DOHH2 (cell line): ENCODE measurements at regions not wholly inside any gene's neighbourhood (a gene's known extent, or its start where the extent isn't known, plus 50 kb on each side); places are given as distances from the start of the nearest gene placed in this dataset.
"Not testable (repeated sequence)": the region's sequence is repeated elsewhere in the genome, so short reads cannot be mapped to it uniquely, and the experiment has no call there.

Source experiments
- H3F3A ChIP-seq: fragments of 200-600 bp; sonication (generic), shearing (Covaris generic); 2 replicates; pipeline ENCODE4 v1.6.0; 2016; ENCODE audit warnings: antibody characterized with exemption, mild to moderate bottlenecking; ENCODE audit not compliant: control insufficient read depth, insufficient read depth
- H3K27ac ChIP-seq: fragments of 200-600 bp; sonication (generic); 2 replicates; pipeline ENCODE4 v1.5.1; 2014; ENCODE audit warnings: low read depth, mild to moderate bottlenecking, low read length, moderate library complexity
- H3K27me3 ChIP-seq: fragments of 200-600 bp; sonication (generic); 2 replicates; pipeline ENCODE4 v1.6.1; 2014; ENCODE audit warnings: mild to moderate bottlenecking, low read length, mixed read lengths; ENCODE audit not compliant: control insufficient read depth
- H3K36me3 ChIP-seq: fragments of 200-600 bp; sonication (generic); 2 replicates; pipeline ENCODE4 v1.6.1; 2014; ENCODE audit warnings: mild to moderate bottlenecking, low read length, moderate library complexity, mixed read lengths; ENCODE audit not compliant: control insufficient read depth
- H3K4me1 ChIP-seq: fragments of 200-600 bp; sonication (generic); 2 replicates; pipeline ENCODE4 v1.6.1; 2014; ENCODE audit warnings: mild to moderate bottlenecking, low read length, mixed read lengths; ENCODE audit not compliant: control insufficient read depth
- H3K4me2 ChIP-seq: fragments of 200-600 bp; sonication (generic); 2 replicates; pipeline ENCODE4 v1.6.0; 2014; ENCODE audit warnings: mild to moderate bottlenecking, low read length, moderate library complexity
- H3K4me3 ChIP-seq: fragments of 200-600 bp; sonication (generic); 2 replicates; pipeline ENCODE4 v1.5.1; 2014; ENCODE audit warnings: mild to moderate bottlenecking, low read length, mixed read lengths
- H3K79me2 ChIP-seq: fragments of 200-600 bp; sonication (generic); 2 replicates; pipeline ENCODE4 v1.6.1; 2014; ENCODE audit warnings: mild to moderate bottlenecking, low read length, mixed read lengths; ENCODE audit not compliant: control insufficient read depth
- H3K9me2 ChIP-seq: fragments of 200-600 bp; sonication (generic); replicated peaks from 2 replicates; pipeline ENCODE4 v1.6.1; 2014; ENCODE audit warnings: mild to moderate bottlenecking, low read length, mixed read lengths; ENCODE audit not compliant: control insufficient read depth
- H3K9me3 ChIP-seq: fragments of 200-600 bp; sonication (generic); 2 replicates; pipeline ENCODE4 v1.6.1; 2014; ENCODE audit warnings: antibody characterized with exemption, low read length, mixed read lengths; ENCODE audit not compliant: control insufficient read depth, insufficient read depth
- H4K20me1 ChIP-seq: fragments of 200-600 bp; sonication (generic); 2 replicates; pipeline ENCODE4 v1.6.0; 2014; ENCODE audit warnings: low read depth, mild to moderate bottlenecking, antibody characterized with exemption, low read length, moderate library complexity; ENCODE audit not compliant: control insufficient read depth, insufficient read depth
- TF ChIP-seq, protein P1 (sequence below): fragments of 200-600 bp; sonication (generic); IDR thresholded peaks from one replicate; pipeline ENCODE4 v1.5.1; 2014; ENCODE audit warnings: antibody characterized with exemption, mild to moderate bottlenecking, low read depth, low read length; ENCODE audit not compliant: poor library complexity, severe bottlenecking

DNA sequence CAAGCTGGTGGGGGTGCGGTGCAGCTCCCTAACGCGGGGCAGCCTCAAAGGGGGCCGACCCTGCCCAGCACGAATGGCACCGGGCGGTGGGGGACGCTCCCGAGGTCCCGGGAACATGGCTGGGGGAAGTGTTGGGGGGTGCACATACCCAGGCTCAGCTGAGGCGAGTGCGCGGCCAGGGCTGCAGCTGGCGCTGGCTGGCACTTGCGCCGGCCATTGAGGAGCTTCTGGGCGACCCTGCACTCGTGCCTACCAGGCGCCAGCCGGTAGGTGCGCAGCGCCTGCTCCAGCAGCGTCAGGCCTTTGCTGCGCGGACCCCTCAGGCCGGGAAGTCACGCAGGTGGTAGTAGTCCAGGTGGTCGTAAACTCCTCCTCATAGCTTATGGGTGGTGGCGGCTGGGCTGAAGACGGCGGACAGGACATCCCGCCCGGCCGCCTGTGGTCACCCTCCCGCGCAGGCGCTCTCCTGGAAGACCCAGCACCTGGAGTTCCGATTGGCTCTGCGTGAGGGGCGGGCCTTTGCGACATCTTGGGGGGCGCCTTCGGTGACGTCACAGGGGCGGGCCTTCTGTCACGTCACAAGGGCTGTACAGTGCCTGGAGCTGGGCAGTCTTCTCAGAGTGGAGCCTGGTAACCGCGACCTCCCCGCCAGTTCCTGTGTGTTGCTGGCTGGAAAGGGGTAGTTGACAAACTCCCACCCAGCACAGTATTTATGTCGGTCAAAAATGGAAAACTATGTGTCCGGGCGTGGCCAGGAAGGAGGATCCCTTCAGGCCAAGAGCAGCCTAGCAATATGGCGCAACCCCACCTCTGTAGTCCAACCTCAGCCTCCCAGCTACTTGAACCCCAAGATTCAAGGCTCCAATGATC is 74.5 kb upstream of the ERV3-1 start:
- not testable (repeated sequence) for H3F3A ChIP-seq, H3K36me3 ChIP-seq, H4K20me1 ChIP-seq, H3K9me3 ChIP-seq, H3K9me2 ChIP-seq, H3K27me3 ChIP-seq, H3K4me1 ChIP-seq, H3K79me2 ChIP-seq
- Histone ChIP-seq H3K4me3 (peak overlapping the region; percentile 85), H3K4me2 (peak overlapping the region; percentile 78), H3K27ac (0 out of 2 replicates have a peak overlapping the region, but pooled peaks have one; percentile 6)
- TF ChIP-seq, protein P1, sequence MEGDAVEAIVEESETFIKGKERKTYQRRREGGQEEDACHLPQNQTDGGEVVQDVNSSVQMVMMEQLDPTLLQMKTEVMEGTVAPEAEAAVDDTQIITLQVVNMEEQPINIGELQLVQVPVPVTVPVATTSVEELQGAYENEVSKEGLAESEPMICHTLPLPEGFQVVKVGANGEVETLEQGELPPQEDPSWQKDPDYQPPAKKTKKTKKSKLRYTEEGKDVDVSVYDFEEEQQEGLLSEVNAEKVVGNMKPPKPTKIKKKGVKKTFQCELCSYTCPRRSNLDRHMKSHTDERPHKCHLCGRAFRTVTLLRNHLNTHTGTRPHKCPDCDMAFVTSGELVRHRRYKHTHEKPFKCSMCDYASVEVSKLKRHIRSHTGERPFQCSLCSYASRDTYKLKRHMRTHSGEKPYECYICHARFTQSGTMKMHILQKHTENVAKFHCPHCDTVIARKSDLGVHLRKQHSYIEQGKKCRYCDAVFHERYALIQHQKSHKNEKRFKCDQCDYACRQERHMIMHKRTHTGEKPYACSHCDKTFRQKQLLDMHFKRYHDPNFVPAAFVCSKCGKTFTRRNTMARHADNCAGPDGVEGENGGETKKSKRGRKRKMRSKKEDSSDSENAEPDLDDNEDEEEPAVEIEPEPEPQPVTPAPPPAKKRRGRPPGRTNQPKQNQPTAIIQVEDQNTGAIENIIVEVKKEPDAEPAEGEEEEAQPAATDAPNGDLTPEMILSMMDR: peak; percentile 16

DNA sequence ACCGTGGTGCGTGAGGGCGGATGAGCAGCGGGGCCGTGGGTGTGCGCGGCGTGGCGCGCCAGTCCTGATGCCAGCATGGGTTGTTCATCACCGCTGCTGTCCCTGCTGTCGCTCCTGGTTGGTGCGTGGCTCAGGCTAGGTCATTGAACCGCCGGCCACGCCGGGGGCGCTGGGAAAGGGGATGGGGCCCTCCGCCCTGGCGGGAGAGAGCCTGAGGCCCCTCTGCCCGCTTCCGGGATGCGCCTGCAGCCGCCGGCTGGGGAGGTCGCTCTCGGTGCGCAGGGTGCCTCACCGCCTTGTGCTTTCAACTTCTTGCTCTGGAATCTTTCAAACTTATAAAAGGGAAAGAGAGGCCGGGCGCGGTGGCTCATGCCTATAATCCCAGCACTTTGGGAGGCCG is 68.5 kb upstream of the ERV3-1 start:
- not testable (repeated sequence) for H3K4me2 ChIP-seq, H3K27me3 ChIP-seq, H3K27ac ChIP-seq, H3K79me2 ChIP-seq, H4K20me1 ChIP-seq, H3K9me2 ChIP-seq, H3K4me3 ChIP-seq, H3F3A ChIP-seq, H3K9me3 ChIP-seq, H3K4me1 ChIP-seq
- peaks cover 12% of the 10 kb centered on the region for H3K36me3 ChIP-seq

DNA sequence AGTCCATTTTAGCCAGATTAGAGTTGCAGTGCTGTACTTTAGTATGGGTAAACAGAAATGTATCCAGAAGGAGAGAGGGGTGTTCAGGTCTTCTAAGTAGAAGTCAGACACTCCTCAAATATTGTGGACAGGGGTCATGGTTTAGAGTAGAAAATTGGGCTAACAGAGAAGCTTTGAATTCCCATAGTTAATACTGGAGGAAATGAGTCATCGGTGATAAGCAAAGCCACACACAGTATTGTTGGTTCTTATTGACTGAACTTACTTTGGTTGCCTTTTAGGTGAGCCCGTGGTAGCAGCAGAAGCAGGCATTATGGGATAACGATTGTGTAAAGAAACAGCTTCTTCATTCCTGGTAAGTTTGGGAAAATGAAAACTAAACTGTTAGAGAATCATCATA is 66.7 kb upstream of the ERV3-1 start:
- not testable (repeated sequence) for H3K4me2 ChIP-seq, H3K4me3 ChIP-seq, H4K20me1 ChIP-seq, H3K27ac ChIP-seq, H3K9me3 ChIP-seq, H3F3A ChIP-seq, H3K79me2 ChIP-seq, H3K27me3 ChIP-seq, H3K9me2 ChIP-seq, H3K4me1 ChIP-seq
- H3K36me3 ChIP-seq: peaks cover 16% of the 10 kb centered on the region

DNA sequence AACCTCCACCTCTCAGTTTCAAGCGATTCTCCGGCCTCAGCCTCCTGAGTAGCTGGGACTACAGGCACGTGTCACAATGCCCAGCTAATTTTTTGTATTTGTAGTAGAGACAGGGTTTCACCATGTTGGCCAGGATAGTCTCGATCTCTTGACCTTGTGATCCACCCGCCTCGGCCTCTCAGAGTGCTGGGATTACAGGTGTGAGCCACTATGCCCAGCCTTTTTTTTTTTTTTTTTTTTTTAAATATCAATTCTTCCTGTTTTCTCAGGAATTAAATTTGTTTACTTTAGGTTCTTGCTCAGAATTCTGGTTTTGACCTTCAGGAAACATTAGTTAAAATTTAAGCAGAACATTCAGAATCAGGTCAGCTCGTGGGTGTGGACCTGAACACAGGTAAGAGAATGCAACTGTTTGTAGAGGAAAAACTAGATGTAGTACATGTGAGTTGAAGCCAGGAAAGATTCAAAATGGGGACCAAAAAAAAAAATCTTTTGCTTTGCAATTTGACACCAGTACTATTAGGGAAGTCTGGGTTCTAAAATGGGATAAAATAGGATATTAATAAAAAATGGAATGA is 65.5 kb upstream of the ERV3-1 start:
- H3K4me1 ChIP-seq, H3K4me2 ChIP-seq, H3K27ac ChIP-seq, H3K9me2 ChIP-seq, H4K20me1 ChIP-seq, H3K4me3 ChIP-seq, H3K9me3 ChIP-seq, H3K27me3 ChIP-seq, H3K79me2 ChIP-seq, H3F3A ChIP-seq: not testable (repeated sequence)
- peaks cover 16% of the 10 kb centered on the region for H3K36me3 ChIP-seq

DNA sequence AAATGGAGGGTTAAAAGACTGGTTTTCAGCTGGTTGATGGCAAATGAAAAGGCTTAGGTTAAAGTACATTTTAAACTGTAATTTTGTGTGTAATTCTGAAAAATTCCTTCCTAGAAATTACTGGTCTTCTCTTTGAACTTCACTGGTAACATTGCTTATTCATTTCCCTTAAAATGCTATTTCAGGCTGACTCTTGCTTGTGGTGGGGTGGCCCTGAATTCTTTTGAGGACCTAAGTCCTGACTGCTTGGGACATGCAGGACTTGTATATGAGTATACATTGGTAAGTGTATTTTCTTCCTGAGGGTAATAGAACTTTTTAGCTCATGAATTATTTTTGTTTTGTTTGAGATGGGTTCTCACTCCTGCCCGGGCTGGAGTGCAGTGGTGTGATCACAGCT is 63.0 kb upstream of the ERV3-1 start:
- H3K27me3 ChIP-seq, H4K20me1 ChIP-seq, H3F3A ChIP-seq, H3K4me2 ChIP-seq, H3K27ac ChIP-seq, H3K4me1 ChIP-seq, H3K79me2 ChIP-seq, H3K9me3 ChIP-seq, H3K4me3 ChIP-seq, H3K9me2 ChIP-seq: not testable (repeated sequence)
- peaks cover 23% of the 10 kb centered on the region for H3K36me3 ChIP-seq

DNA sequence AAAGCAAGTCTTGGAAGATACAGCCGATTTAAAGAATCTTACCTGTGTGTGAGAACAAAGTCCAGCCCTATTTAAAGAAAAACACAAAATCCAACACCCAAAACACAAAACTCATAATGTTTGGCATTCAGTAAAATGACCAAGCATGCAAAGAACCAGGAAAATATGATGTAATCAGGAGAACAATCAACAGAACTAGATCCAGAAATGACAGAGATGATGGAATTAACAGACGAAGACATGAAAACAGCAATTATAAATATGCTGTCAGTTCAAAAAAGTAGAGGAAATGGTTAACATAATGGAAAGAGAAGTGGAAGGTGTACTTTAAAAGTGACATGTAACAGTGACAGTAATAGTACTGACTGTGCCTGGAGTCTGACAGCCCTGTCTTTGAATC is 56.1 kb upstream of the ERV3-1 start:
- H3K4me3 ChIP-seq, H3K9me3 ChIP-seq, H3K9me2 ChIP-seq, H3K27me3 ChIP-seq, H3F3A ChIP-seq, H3K79me2 ChIP-seq, H3K27ac ChIP-seq, H3K36me3 ChIP-seq, H4K20me1 ChIP-seq, H3K4me2 ChIP-seq, H3K4me1 ChIP-seq: not testable (repeated sequence)

DNA sequence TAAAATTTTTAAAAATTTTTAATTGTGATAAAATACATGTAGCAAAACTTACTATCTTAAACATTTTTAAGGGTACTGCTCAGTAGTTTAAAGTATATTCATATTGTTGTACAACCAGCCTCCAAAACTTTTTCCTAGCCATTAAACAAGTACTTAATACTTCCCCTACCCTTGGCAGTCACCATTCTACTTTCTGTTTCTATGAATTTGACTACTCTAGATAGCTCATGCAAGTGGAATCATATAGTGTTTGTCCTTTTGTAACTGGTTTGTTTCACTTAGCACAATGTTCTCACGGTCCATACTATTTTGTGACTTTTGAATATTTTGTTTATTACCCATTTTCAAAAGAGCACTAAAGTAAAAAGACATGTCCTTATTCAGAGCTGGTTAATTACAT is 52.8 kb upstream of the ERV3-1 start:
- not testable (repeated sequence) for H3K4me1 ChIP-seq, H4K20me1 ChIP-seq, H3F3A ChIP-seq, H3K4me2 ChIP-seq, H3K27ac ChIP-seq, H3K27me3 ChIP-seq, H3K36me3 ChIP-seq, H3K9me2 ChIP-seq, H3K79me2 ChIP-seq, H3K4me3 ChIP-seq, H3K9me3 ChIP-seq
